Hepatocyte (in vitro differentiated cells): ENCODE measurements at regions not wholly inside any gene's neighbourhood (a gene's known extent, or its start where the extent isn't known, plus 50 kb on each side); places are given as distances from the start of the nearest gene placed in this dataset.

Experiments
- EZH2phosphoT487 ChIP-seq: fragments of 200-600 bp; sonication (generic); IDR thresholded peaks from one replicate; pipeline ENCODE4 v1.6.1; 2018; ENCODE audit warnings: antibody characterized with exemption, mild to moderate bottlenecking, low read depth, moderate library complexity; ENCODE audit not compliant: unreplicated experiment, severe bottlenecking
- TF ChIP-seq, protein P1 (sequence below): fragments of 200-600 bp; sonication (generic); IDR thresholded peaks from 2 replicates; pipeline ENCODE4 v1.5.1; 2016; ENCODE audit warnings: antibody characterized with exemption, mild to moderate bottlenecking; ENCODE audit not compliant: poor library complexity

GRCh38 chr14:65260786-65261185 is 151.7 kb upstream of the FUT8 start:
- TF ChIP-seq, protein P1, sequence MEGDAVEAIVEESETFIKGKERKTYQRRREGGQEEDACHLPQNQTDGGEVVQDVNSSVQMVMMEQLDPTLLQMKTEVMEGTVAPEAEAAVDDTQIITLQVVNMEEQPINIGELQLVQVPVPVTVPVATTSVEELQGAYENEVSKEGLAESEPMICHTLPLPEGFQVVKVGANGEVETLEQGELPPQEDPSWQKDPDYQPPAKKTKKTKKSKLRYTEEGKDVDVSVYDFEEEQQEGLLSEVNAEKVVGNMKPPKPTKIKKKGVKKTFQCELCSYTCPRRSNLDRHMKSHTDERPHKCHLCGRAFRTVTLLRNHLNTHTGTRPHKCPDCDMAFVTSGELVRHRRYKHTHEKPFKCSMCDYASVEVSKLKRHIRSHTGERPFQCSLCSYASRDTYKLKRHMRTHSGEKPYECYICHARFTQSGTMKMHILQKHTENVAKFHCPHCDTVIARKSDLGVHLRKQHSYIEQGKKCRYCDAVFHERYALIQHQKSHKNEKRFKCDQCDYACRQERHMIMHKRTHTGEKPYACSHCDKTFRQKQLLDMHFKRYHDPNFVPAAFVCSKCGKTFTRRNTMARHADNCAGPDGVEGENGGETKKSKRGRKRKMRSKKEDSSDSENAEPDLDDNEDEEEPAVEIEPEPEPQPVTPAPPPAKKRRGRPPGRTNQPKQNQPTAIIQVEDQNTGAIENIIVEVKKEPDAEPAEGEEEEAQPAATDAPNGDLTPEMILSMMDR: no peak
- TF ChIP-seq EZH2phosphoT487: no peak
